ENCODE measurements at regions not wholly inside any gene's neighbourhood (a gene's known extent, or its start where the extent isn't known, plus 50 kb on each side); places are given as distances from the start of the nearest gene placed in this dataset.

- no peak for FAIRE-seq
These were observed 476.9 kb upstream of the SLIT2 start for GRCh38 chr4:19774690-19775256.

DNA sequence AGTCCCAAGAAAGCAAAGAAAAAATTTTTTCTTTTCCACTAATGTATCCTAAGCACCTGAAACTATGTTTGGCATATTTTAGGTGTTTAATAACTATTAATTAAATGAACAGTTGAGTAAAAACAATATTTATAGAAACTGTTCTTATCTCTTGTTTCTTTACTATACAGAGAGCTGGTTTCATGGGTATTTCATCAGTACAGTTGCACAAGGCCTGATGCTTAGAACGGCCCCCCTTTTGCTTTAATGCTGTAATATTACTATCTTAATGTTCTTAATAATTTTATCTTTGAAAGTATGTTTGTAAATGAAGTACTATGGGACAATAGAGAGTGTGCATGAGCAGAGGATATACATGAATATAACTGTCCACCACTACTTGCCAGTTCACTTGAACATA, 479.1 kb upstream of the SLIT2 start:
- no peak for FAIRE-seq

DNA sequence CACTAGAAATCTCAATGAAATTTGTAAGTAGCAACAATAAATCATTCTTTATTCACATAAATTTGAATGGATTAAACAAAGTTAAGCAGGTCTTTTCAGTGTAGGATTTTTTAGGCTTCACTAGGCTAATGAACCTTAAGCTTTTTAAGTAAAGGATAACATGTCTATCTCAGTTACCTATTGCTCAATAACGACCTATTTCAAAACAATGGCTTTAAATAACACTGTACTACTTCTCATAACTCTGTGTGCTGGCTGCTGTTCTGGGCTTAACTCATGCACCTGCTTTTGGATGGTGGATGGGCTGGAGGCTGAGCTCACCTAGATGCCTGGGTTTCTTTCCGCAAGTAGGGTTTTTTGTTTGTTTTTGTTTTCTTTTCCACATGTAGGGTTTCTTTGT, 495.0 kb upstream of the SLIT2 start:
- no peak for FAIRE-seq

- no peak for FAIRE-seq
These were observed 499.1 kb upstream of the SLIT2 start for GRCh38 chr4:19752599-19752998.

- no peak for FAIRE-seq
These were observed 502.9 kb upstream of the SLIT2 start for GRCh38 chr4:19748519-19749479.

- no peak for FAIRE-seq
These were observed 505.3 kb upstream of the SLIT2 start for GRCh38 chr4:19746377-19746776.

DNA sequence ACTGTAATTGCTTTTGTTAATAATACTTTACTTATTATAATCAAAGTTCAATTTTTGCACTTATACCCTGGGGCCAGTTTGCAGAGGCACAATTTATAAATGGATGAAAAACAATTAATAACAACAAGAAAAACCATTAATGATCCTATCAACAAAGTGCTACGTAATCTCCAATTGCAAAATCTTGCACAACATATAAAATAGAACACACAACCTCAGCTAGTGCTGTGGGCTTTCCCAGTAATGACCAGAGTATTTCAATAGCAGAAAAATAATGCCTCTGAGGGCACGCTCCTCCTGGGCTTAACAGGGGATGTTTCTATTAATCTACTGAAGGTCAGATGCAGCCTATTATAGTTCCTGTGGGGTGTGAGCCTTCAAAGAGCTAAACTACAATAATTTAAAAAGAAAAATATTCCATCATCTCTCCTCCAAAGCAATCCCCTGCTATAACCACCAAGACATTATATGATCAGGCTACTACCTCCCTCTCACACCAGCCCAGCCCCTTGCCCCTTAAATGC, 508.5 kb upstream of the SLIT2 start:
- no peak for FAIRE-seq

DNA sequence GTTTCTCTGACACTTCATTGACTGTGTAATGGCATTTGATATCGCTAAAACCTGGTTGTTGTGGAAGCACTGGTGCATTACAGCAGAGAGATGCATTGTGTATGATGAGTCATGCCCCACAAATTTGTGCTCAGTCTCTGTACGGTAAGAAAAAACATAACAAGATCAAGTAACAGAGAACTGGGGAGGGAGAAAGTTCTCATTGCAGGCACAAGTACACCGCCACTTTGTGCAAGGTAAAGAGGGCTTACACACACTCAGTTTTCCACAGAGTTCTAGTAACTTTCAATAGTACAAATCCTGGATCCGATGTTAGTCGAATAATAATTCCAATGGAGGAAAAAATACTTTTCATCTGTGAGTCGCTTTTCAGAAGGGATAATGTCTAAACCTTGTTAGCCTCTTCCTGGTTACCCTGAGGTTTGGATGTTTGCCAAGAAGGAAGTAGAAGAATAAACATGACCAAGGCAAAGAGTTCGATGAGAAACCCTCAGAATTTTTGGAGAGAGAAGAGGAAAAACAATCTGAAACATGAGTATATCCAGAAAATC, 512.5 kb upstream of the SLIT2 start:
- FAIRE-seq = no peak

- no peak for FAIRE-seq
These were observed 514.5 kb upstream of the SLIT2 start for GRCh38 chr4:19736968-19737756.

DNA sequence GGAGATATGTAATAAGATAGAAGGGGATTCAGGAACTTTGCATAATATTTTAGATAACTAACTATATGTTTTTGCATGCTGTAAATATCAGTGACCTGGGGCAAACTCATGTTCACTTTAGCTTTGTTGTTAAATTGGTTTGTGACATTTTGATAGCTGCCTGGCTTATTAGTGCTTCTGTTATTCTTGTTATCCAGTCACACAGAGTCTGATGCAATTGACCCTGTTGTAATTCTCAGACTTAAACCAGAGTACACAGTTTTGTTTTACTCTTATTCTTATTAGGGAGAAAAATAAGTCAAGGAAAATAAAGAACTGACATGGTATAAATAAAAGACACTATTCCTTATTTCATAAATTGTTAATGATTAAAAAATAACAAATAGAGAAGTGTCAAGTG, 516.7 kb upstream of the SLIT2 start:
- no peak for FAIRE-seq

DNA sequence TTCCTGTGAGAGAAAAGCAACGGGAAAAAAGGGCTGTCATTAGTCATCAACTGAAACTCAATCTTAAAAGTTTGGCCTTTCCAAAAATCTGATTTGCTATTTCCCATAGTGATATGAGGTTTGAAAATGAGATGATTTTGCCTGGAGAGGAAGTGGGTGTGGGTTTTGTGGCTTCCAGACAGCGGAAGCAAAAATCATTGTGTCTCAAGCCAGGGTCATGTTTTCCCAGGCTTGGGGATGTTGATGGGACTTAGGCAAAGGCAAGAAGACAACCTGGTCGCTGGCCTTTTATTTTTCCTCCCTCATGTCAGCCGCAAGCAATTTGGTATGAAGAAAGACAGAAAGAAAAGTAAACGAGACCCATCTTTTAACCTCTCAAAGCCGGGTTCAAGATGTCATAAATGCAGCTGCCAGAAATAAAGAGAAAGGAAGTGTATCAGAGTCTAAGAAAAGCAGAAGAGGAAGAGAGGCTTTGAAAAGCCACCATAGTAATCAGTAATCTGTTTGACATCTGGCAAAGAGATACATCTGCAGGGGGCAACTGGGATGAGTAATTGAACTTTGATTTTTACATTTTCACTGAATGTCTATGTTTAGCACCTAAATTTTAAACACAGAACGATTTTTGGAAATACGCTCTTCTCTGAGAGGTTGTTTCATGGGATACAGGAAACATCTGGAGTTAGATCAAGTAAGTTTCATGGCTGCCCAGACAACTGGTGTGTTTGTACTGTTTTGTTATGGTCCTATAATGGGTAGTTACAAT, 521.6 kb upstream of the SLIT2 start:
- FAIRE-seq = no peak

DNA sequence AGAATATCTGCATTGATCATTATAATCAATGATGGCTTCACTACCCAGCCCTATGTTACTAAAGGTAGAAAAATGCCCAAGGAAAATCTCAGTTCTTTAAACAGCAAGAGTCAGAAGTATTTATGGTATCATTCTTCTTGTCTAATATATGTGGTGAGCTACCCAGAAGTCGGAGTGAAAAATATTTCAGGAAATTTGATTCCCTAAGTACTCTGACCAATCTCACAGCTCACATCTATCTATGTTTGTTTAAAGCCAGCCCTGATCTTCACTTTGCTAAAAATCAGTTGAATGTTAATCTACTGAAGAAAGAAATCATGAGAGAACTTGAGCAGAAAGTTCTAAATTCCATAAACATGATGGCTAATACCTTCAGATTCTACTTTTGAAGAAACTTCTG, 522.9 kb upstream of the SLIT2 start:
- FAIRE-seq = no peak

GRCh38 chr4:19727141-19727540, 524.6 kb upstream of the SLIT2 start:
- FAIRE-seq = no peak

DNA sequence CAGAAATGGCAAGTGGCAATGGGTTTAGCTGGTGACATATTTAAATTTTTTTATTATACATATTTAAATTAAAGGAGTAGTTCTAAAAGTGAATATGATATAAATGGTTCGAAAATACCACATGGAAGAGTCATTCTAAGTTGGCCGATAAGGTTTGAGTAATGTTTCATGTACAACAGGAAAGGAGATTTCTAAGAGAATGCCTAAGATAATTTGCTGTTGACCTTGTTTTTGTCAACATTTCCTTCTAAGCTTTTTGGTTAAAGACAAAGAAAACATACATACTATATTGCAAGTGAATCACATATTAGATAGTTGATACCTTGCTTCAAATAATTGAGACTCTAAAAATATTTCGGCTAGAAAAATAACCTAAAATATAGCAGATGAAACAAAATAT, 526.6 kb upstream of the SLIT2 start:
- no peak for FAIRE-seq

- FAIRE-seq = no peak
These were observed 529.3 kb upstream of the SLIT2 start for GRCh38 chr4:19722404-19722803.

GRCh38 chr4:19721587-19721986, 530.1 kb upstream of the SLIT2 start:
- no peak for FAIRE-seq

DNA sequence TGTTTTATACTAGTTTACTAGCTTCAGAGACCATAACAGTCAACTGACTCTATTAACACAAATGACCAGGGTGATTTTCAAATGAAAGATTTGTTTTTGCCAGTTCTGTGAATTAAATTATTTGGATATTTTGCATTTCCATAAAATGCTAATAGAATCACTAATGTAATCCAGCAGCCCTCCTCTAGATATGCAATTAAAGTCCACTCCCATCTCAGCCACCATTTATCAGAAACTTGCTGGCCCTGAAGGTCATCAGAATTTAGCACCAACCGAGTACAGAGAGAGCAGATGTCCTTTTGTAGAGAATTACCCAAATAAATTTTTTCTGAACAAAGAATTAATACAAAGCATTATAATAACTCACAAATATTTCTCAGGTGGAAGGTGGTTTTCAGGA, 531.1 kb upstream of the SLIT2 start:
- FAIRE-seq = no peak

DNA sequence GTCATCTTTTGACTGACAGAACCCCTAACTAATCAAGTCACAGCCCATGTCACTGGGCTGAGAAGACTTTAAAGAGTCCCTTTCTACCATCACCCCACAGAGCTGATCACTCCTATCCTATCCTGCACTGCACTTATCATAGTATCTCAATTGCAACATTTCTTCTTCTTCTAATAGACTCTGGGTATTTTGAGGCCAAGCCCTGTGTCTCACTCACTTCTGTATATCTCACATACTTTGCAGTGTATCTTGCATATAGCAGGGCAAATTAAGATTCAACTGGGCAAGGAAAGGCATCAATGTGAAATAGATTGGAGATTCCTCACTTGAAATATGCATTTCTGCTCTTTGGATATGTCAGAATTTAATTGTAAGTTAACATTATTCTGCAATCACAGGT, 531.5 kb upstream of the SLIT2 start:
- FAIRE-seq = no peak

DNA sequence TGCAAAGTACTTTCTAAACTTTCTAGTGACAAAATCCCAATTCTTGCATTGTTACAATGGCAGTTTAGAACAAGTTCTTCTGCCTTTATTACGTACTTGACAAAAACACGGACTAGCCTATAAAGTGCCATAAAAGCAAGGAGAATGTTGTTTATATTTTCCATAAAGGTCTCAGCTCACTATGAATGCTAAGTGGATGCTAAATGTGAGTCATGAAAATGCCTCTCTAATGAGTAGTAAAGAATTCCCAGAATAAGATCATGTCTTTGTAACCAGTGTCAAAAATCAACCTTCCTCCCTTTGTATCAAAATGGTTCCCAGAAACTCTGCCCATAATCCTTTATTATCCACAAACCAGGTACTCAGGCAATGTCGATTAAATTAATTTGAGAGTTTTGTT, 539.8 kb upstream of the SLIT2 start:
- no peak for FAIRE-seq

GRCh38 chr4:19707876-19708275, 543.8 kb upstream of the SLIT2 start:
- no peak for FAIRE-seq

DNA sequence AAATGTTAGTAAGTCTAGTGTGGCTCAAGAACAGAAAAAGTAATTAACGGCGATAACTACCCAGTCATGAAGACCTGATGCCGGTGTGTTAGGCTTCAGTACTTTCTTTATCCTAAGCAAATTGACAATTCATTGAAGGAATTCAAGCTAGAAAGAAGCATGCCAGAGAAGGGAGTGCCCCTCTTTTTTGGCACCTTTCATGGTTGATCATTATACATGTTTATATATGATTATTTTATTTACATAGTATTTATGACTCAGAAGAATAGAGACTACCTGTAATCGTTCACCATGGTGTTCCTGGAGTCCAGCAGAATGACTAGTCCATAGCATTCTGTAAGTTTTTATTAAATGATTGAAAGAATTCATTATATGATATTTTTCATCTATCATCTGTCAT, 548.3 kb upstream of the SLIT2 start:
- FAIRE-seq = no peak

DNA sequence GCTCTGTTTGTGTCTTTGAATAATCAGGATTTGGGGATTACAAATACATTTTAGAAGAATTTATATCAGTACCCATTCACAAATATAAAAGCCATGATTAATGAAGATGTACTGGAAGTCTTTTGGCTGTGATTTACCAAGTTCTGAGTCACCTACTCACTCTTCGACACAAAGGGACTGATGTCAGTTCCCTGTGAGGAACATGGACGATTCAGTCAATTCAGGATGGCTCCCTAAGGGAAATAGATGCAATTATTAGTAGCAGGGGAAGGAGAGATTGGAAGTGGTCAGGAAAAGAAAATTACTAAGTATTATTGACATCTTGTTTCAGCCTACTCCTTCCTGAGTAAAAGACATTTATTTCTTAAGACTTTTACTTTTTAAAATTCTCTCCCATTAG, 550.7 kb upstream of the SLIT2 start:
- no peak for FAIRE-seq

Measured in A204.1 (cell line).